PFSK-1 (cell line): ENCODE measurements at regions not wholly inside any gene's neighbourhood (a gene's known extent, or its start where the extent isn't known, plus 50 kb on each side); places are given as distances from the start of the nearest gene placed in this dataset.

ENCODE experiments used
- FOXP2 ChIP-seq: optimal IDR thresholded peaks from 2 replicates; pipeline ENCODE3; 2011; ENCODE audit warnings: borderline replicate concordance, control low read depth, inconsistent platforms; ENCODE audit not compliant: insufficient read depth; ENCODE audit errors: extremely low read length, extremely low read depth
- POLR2AphosphoS5 ChIP-seq: IDR thresholded peaks from 2 replicates; pipeline ENCODE4 v1.6.1; 2012; ENCODE audit warnings: low read depth, mild to moderate bottlenecking, control low read depth, low read length, moderate library complexity
- SIN3A ChIP-seq: IDR thresholded peaks from 2 replicates; pipeline ENCODE4 v1.6.1; 2012; ENCODE audit warnings: mild to moderate bottlenecking, low read length, moderate library complexity, borderline replicate concordance; ENCODE audit not compliant: insufficient read depth
- TAF1 ChIP-seq: IDR thresholded peaks from 2 replicates; pipeline ENCODE4 v1.6.1; 2012; ENCODE audit warnings: low read length, control low read depth, borderline replicate concordance; ENCODE audit not compliant: insufficient read depth
- TF ChIP-seq, protein P1 (sequence below), 2 experiments: IDR thresholded peaks; 2 replicates each; pipeline versions ENCODE4 v1.6.1 to v1.8.0; 2011 to 2012; ENCODE audit warnings: low read depth in 2 of 2, low read length in 2 of 2, control low read depth in 1 of 2, inconsistent platforms in 1 of 2, mild to moderate bottlenecking in 1 of 2, moderate library complexity in 1 of 2; ENCODE audit not compliant: insufficient read depth in 1 of 2

DNA sequence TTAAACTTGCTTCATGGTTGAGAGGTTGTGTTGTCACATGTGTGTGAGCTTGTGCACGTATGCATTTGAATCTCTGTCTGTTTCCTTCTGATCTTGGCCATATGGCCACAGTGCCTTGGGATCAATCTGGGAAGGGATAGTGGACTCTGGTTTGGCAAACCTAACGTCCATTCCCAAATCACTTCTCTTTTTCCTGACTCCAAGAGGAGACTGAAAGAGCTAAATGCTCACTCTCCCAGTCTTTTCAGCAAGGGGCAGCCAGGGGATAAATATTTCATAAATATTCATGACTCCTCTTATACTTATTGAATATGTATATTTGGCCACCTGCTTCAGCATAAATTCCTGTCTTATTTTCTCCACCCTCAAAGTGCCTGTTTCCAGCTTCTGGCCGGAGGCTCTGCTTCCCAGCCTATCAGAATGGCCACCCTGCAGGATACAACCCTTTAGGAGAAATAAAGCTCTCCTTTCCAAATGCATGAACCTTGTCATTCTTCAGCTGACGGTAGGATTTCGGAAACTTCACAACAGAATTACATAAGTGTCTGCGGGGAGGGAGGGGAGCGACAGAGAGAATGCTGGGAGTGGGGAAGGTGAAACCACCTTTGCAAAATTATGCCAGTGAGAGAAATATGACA lies 112.2 kb upstream of the COPS8 start:
- TF ChIP-seq TAF1 (no peak), POLR2AphosphoS5 (no peak), SIN3A (no peak), FOXP2 (no peak)
- TF ChIP-seq, protein P1, sequence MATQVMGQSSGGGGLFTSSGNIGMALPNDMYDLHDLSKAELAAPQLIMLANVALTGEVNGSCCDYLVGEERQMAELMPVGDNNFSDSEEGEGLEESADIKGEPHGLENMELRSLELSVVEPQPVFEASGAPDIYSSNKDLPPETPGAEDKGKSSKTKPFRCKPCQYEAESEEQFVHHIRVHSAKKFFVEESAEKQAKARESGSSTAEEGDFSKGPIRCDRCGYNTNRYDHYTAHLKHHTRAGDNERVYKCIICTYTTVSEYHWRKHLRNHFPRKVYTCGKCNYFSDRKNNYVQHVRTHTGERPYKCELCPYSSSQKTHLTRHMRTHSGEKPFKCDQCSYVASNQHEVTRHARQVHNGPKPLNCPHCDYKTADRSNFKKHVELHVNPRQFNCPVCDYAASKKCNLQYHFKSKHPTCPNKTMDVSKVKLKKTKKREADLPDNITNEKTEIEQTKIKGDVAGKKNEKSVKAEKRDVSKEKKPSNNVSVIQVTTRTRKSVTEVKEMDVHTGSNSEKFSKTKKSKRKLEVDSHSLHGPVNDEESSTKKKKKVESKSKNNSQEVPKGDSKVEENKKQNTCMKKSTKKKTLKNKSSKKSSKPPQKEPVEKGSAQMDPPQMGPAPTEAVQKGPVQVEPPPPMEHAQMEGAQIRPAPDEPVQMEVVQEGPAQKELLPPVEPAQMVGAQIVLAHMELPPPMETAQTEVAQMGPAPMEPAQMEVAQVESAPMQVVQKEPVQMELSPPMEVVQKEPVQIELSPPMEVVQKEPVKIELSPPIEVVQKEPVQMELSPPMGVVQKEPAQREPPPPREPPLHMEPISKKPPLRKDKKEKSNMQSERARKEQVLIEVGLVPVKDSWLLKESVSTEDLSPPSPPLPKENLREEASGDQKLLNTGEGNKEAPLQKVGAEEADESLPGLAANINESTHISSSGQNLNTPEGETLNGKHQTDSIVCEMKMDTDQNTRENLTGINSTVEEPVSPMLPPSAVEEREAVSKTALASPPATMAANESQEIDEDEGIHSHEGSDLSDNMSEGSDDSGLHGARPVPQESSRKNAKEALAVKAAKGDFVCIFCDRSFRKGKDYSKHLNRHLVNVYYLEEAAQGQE (IDR thresholded peaks at IDR 0.05; ENCODE audit: insufficient read depth in 1 of 2, low read depth in 2 of 2, low read length in 2 of 2): no peak
